ENCODE measurements at regions not wholly inside any gene's neighbourhood (a gene's known extent, or its start where the extent isn't known, plus 50 kb on each side); places are given as distances from the start of the nearest gene placed in this dataset.
A peak's percentile ranks its signal among the peaks of the same experiment; 100 is the strongest.

- peaks cover 45% of the 10 kb centered on the region for H3K4me1 ChIP-seq (ENCODE audit: insufficient read depth, low read length)
- ChIA-PET POLR2A (interaction anchor here (1.3 to 1.8 kb wide), 3 partner anchors 50 to 712 kb away, joined by 3 to 6 read pairs (median 3); no protein-coding TSS in a partner anchor), CTCF (ENCODE audit: low intra/inter-chr PET ratio, low total read pairs) (interaction anchor here (0.7 to 1.3 kb wide), 2 partner anchors 103 to 414 kb away, joined by 3 read pairs; no protein-coding TSS in a partner anchor)
- H3K4me3 ChIP-seq (replicated peaks in 1 of 3; ENCODE audit: insufficient read depth in 1 of 3, low read depth in 2 of 3, low read length in 3 of 3), result no peak overlapping the region
- no peak overlapping the region for H3K4me2 ChIP-seq (ENCODE audit: low read depth, low read length)
- no peaks in the 10 kb centered on the region for H4K20me1 ChIP-seq (ENCODE audit: insufficient read depth, low read length)
- ATAC-seq (peak; percentile 43), FAIRE-seq (no peak), DNase-seq (ENCODE audit: low spot score) (peak; percentile 20)
- H3K9me3 ChIP-seq (ENCODE audit: low read length), result no peaks in the 10 kb centered on the region
- in situ Hi-C loops (cut with HindIII; ENCODE audit: extremely low pct_ligation_motif_present, low pct_unique_long_range_greater_than_20kb), result loop anchor here (25.0 kb wide), 1 partner anchor 409 kb away; no protein-coding TSS in a partner anchor
- no TSS peak for BruUV-seq (replicated peaks)
- intact Hi-C loops (cut with micrococcal nuclease; ENCODE audit: unreplicated experiment), result loop anchor here (2.0 to 5.0 kb wide), 2 partner anchors 101 to 414 kb away; no protein-coding TSS in a partner anchor
- no peak overlapping the region for H3K9ac ChIP-seq (ENCODE audit: insufficient read depth, low read depth, low read length)
- H3K27ac ChIP-seq (ENCODE audit: extremely low read length, insufficient read depth, low read length), result no peak overlapping the region
- H3K36me3 ChIP-seq (replicated peaks in 1 of 2; ENCODE audit: control insufficient read depth in 1 of 2, insufficient read depth in 2 of 2, low read length in 2 of 2), result no peaks in the 10 kb centered on the region
- no peak overlapping the region for H2AFZ ChIP-seq (ENCODE audit: low read length)
- 5% methylated on average over 2 of the region's 2 CpGs for WGBS (ENCODE audit: low lambda C conversion rate)
- no peaks in the 10 kb centered on the region for H3K27me3 ChIP-seq (ENCODE audit: control insufficient read depth in 1 of 2, insufficient read depth in 2 of 2, low read length in 2 of 2)
- peak; percentile 68 for TF ChIP-seq STAG1 (CRISPR knock-in tag; IDR thresholded peaks at IDR 0.05)
- TF ChIP-seq ZNF317 (CRISPR knock-in tag; IDR thresholded peaks at IDR 0.05), result peak; percentile 99
- peak; percentile 28; the same call in 1 of the 2 replicates for TF ChIP-seq ZNF652 (CRISPR knock-in tag; IDR thresholded peaks at IDR 0.05; ENCODE audit: borderline replicate concordance, low read depth)
- 0 out of 2 replicates have a peak, but pooled peaks have one; percentile 34 for TF ChIP-seq RAD21 (CRISPR knock-in tag; IDR thresholded peaks at IDR 0.05)
- no peak for TF ChIP-seq ARNT2 (CRISPR knock-in tag; IDR thresholded peaks at IDR 0.05; ENCODE audit: low read depth)
- TF ChIP-seq RBAK (CRISPR knock-in tag; IDR thresholded peaks at IDR 0.05), result no peak
- TF ChIP-seq SMC3 (IDR thresholded peaks at IDR 0.05; ENCODE audit: low read length), result peak; percentile 36; the same call in 1 of the 2 replicates
- TF ChIP-seq MIER2 (CRISPR knock-in tag; IDR thresholded peaks at IDR 0.05), result no peak
- peak; percentile 54 for TF ChIP-seq CTCF (CRISPR knock-in tag; IDR thresholded peaks at IDR 0.05)
- no peak for TF ChIP-seq THAP9 (CRISPR knock-in tag; IDR thresholded peaks at IDR 0.05; ENCODE audit: borderline replicate concordance)
- no peaks in the 10 kb centered on the region for H3K79me2 ChIP-seq (ENCODE audit: insufficient read depth, low read length)
These were observed 263.6 kb upstream of the USP24 start for GRCh38 chr1:55478742-55479141.
